SU-DHL-6 (cell line): ENCODE measurements at regions not wholly inside any gene's neighbourhood (a gene's known extent, or its start where the extent isn't known, plus 50 kb on each side); places are given as distances from the start of the nearest gene placed in this dataset.
A peak's percentile ranks its signal among the peaks of the same experiment; 100 is the strongest.
"Not testable (repeated sequence)": the region's sequence is repeated elsewhere in the genome, so short reads cannot be mapped to it uniquely, and the experiment has no call there.

Experiments
- H2AFZ ChIP-seq: fragments of 200-600 bp; sonication (generic); 2 replicates; pipeline ENCODE4 v1.6.1; 2014; ENCODE audit warnings: low read depth, mild to moderate bottlenecking, moderate library complexity, mixed read lengths, antibody characterized with exemption, low read length; ENCODE audit not compliant: severe bottlenecking
- H3F3A ChIP-seq: fragments of 200-600 bp; shearing (Covaris generic); 2 replicates; pipeline ENCODE4 v1.6.0; 2016; ENCODE audit warnings: antibody characterized with exemption, mild to moderate bottlenecking; ENCODE audit not compliant: insufficient read depth
- H3K27ac ChIP-seq: fragments of 200-600 bp; sonication (generic); 2 replicates; pipeline ENCODE4 v1.5.1; 2016; ENCODE audit warnings: low read depth, mild to moderate bottlenecking, low read length, moderate library complexity, mixed read lengths
- H3K27me3 ChIP-seq: fragments of 200-600 bp; sonication (generic), shearing (Covaris generic); 2 replicates; pipeline ENCODE4 v1.6.0; 2014; ENCODE audit warnings: mild to moderate bottlenecking, low read length
- H3K36me3 ChIP-seq: fragments of 200-600 bp; sonication (generic); 2 replicates; pipeline ENCODE4 v1.6.1; 2014; ENCODE audit warnings: mild to moderate bottlenecking, low read length, mixed read lengths
- H3K4me2 ChIP-seq: fragments of 300-600, 200-600 bp; shearing (Covaris generic), sonication (generic); 2 replicates; pipeline ENCODE4 v1.6.0; 2014; ENCODE audit warnings: low read length, low read depth, mild to moderate bottlenecking; ENCODE audit not compliant: poor library complexity, severe bottlenecking
- H3K4me3 ChIP-seq: fragments of 200-600 bp; sonication (generic); 2 replicates; pipeline ENCODE4 v1.5.1; 2014; ENCODE audit warnings: antibody characterized with exemption, low read length, mild to moderate bottlenecking, mixed read lengths; ENCODE audit not compliant: insufficient read depth, poor library complexity, severe bottlenecking
- H3K79me2 ChIP-seq: fragments of 200-600 bp; sonication (generic); 2 replicates; pipeline ENCODE4 v1.6.1; 2014; ENCODE audit warnings: mild to moderate bottlenecking, low read length, moderate library complexity; ENCODE audit not compliant: insufficient read depth
- H3K9ac ChIP-seq: fragments of 200-600 bp; sonication (generic); 2 replicates; pipeline ENCODE4 v1.7.0; 2014; ENCODE audit warnings: mild to moderate bottlenecking, low read length
- H3K9me2 ChIP-seq: fragments of 200-600 bp; sonication (generic); replicated peaks from 2 replicates; pipeline ENCODE4 v1.6.1; 2014; ENCODE audit warnings: low read length; ENCODE audit not compliant: insufficient read depth
- H3K9me3 ChIP-seq: fragments of 200-600 bp; sonication (generic); 2 replicates; pipeline ENCODE4 v1.6.1; 2014; ENCODE audit warnings: low read length, mixed read lengths; ENCODE audit not compliant: insufficient read depth
- H4K20me1 ChIP-seq: fragments of 200-600 bp; sonication (generic); 2 replicates; pipeline ENCODE4 v1.6.1; 2014; ENCODE audit warnings: low read depth, mild to moderate bottlenecking, antibody characterized with exemption, low read length, moderate library complexity, mixed read lengths
- TF ChIP-seq, protein P1 (sequence below): fragments of 200-600 bp; sonication (generic); IDR thresholded peaks from one replicate; pipeline ENCODE4 v1.5.1; 2017; ENCODE audit warnings: antibody characterized with exemption, mild to moderate bottlenecking, low read length, moderate library complexity; ENCODE audit not compliant: insufficient read depth, poor library complexity, severe bottlenecking

DNA sequence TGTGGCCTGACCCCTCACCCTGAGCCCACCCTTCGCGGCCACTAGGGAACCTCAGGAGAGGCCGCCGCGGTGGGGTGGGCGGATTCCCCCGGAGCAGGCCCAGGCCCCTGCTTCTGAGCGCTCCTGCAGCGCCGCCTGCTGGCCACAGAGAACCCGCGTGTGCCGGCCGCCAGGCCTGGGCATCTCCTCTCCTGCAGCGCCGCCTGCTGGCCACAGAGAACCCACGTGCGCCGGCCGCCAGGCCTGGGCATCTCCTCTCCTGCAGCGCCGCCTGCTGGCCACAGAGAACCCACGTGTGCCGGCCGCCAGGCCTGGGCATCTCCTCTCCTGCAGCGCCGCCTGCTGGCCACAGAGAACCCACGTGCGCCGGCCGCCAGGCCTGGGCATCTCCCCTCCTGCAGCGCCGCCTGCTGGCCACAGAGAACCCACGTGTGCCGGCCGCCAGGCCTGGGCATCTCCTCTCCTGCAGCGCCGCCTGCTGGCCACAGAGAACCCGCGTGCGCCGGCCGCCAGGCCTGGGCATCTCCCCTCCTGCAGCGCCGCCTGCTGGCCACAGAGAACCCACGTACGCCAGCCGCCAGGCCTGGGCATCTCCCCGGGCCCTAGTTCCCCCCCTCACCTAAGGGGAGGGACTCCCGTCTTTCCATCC lies 126.1 kb downstream of the METRNL start:
- not testable (repeated sequence) for H3K4me2 ChIP-seq, H3K27ac ChIP-seq, H3K27me3 ChIP-seq, H4K20me1 ChIP-seq, H3K9me3 ChIP-seq, H3K4me3 ChIP-seq, H3K79me2 ChIP-seq, H3K9ac ChIP-seq, H3K36me3 ChIP-seq, H2AFZ ChIP-seq, H3K9me2 ChIP-seq, H3F3A ChIP-seq
- TF ChIP-seq, protein P1, sequence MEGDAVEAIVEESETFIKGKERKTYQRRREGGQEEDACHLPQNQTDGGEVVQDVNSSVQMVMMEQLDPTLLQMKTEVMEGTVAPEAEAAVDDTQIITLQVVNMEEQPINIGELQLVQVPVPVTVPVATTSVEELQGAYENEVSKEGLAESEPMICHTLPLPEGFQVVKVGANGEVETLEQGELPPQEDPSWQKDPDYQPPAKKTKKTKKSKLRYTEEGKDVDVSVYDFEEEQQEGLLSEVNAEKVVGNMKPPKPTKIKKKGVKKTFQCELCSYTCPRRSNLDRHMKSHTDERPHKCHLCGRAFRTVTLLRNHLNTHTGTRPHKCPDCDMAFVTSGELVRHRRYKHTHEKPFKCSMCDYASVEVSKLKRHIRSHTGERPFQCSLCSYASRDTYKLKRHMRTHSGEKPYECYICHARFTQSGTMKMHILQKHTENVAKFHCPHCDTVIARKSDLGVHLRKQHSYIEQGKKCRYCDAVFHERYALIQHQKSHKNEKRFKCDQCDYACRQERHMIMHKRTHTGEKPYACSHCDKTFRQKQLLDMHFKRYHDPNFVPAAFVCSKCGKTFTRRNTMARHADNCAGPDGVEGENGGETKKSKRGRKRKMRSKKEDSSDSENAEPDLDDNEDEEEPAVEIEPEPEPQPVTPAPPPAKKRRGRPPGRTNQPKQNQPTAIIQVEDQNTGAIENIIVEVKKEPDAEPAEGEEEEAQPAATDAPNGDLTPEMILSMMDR, result peak; percentile 21

DNA sequence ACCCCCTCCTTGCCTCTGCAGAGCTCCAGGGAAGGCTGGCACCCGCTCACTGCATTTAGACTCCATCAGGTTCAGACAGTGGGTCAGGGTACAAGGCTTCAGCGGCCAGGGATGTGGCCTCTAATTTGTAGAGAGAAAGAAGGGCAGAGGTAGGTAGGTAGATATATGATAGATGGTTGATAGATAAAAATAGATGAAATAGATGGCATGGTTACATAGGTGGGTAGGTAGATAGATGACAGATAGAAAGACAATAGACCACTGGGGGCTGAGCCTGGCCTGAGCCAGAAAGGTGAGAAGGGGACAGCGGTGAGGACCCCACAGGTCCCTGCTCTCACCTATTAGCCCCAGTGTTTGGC lies 126.6 kb downstream of the METRNL start:
- H3F3A ChIP-seq, H3K27ac ChIP-seq, H3K9ac ChIP-seq, H3K4me3 ChIP-seq, H3K4me2 ChIP-seq, H4K20me1 ChIP-seq, H3K36me3 ChIP-seq, H3K27me3 ChIP-seq, H3K9me2 ChIP-seq, H3K9me3 ChIP-seq, H3K79me2 ChIP-seq, H2AFZ ChIP-seq: not testable (repeated sequence)

DNA sequence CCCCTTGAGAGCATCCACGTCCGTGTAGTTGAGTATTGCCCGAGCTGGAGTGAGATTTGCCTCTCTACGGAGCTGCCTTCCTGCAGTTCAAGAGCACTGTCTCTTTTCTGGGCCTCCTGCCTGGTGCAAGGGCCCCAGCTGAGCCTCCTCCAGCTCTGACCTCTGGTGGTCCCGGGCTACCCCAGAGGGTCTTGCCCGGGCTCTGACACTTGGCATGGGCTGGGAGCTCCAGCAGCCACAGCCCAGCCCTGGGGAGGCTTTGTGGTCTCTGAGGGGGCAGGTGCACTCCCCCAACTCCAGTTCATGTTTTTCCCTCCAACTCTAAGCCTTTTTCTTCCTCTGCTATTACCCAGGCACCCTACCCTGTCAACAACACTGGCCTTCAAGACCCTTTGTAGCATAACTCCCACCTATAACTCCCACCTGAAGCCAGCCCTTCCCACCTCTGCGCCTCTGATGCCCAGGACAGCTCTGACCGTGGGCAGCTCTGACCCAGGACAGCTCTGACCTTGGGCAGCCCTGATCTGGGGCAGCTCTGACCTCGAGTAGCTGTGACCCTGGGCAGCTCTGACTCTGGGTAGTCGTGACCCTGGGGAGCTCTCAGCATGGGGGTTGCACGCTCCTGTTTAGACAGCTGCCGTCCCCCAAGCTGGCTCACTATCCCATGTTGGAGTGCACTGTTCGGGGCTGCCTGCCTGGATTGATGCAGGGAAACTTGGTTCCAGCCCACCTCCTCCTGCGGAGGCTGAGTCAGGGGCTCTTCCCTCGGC lies 127.6 kb downstream of the METRNL start:
- H3F3A ChIP-seq, H3K36me3 ChIP-seq, H3K4me2 ChIP-seq, H3K9me2 ChIP-seq, H4K20me1 ChIP-seq, H3K27me3 ChIP-seq, H3K9me3 ChIP-seq, H3K4me3 ChIP-seq, H2AFZ ChIP-seq, H3K27ac ChIP-seq, H3K9ac ChIP-seq, H3K79me2 ChIP-seq: not testable (repeated sequence)

DNA sequence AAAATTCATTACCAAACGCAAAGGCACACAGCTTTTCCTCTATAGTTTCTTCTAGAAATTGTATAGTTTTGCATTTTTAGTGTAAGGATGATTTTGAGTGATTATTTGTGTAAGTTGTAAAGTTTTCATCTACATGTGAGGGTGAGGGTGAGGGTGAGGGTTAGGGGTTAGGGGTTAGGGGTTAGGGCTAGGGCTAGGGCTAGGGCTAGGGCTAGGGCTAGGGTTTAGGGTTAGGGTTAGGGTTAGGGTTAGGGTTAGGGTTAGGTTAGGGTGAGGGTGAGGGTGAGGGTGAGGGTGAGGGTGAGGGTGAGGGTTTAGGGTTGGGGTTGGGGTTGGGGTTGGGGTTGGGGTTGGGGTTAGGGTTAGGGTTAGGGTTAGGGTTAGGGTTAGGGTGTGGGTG lies 167.6 kb downstream of the METRNL start:
- H2AFZ ChIP-seq, H3K9me3 ChIP-seq, H3K4me3 ChIP-seq, H3F3A ChIP-seq, H3K27ac ChIP-seq, H4K20me1 ChIP-seq, H3K4me2 ChIP-seq, H3K9ac ChIP-seq, H3K36me3 ChIP-seq, H3K27me3 ChIP-seq, H3K9me2 ChIP-seq, H3K79me2 ChIP-seq: not testable (repeated sequence)
